Hepatic stellate cell (primary cell): ENCODE measurements at regions not wholly inside any gene's neighbourhood (a gene's known extent, or its start where the extent isn't known, plus 50 kb on each side); places are given as distances from the start of the nearest gene placed in this dataset.

Experiments
- DNase-seq: peaks from one replicate; pipeline ENCODE4 v3.0.0; 2011; ENCODE audit warnings: low spot score

DNA sequence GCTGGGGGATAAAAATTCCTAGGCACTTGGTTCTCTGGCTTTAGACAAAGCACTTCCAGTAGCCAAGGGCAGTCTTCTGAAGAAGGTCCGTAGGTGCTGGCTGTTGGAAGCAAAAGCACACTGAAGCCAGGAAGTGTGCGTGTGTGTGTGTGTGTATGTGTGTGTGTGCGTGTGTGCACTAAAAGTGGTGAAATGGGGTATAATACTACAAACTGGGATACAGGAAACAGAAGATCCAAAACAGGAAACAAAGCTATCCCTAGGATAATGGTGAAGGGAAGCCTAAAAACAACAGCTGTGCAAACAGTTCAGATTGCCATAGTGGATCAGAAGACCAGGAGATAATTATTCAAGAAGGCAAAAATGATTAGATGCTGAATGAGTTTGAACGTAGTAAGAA, 103.4 kb downstream of the IL20RB start:
- no peak for DNase-seq

GRCh38 chr3:137062250-137062649, 104.5 kb downstream of the IL20RB start:
- no peak for DNase-seq

GRCh38 chr3:137065381-137065780, 107.6 kb downstream of the IL20RB start:
- DNase-seq: no peak

- no peak for DNase-seq
These were observed 108.3 kb downstream of the IL20RB start for GRCh38 chr3:137066092-137066491.

DNA sequence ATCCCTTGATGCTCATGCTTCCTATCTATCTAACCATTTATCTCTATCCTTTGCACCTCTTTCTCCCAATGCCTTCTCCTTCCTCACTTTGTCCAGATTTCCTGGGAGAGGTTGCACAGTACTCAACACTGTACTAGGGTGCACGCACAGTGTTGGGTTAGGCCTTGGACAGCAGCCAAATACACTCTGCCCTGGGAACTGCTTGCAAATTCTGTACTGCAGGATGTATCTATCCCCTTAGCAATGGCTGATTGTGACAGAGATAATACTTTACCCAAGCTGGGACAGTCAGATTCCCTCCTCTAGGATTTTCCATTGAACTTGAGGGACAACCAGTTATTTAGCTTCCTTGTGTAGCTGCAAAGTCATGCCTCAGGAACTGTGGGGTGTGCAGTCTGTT, 113.3 kb downstream of the IL20RB start:
- DNase-seq: no peak

GRCh38 chr3:137075020-137075419, 117.2 kb downstream of the IL20RB start:
- DNase-seq: no peak

DNA sequence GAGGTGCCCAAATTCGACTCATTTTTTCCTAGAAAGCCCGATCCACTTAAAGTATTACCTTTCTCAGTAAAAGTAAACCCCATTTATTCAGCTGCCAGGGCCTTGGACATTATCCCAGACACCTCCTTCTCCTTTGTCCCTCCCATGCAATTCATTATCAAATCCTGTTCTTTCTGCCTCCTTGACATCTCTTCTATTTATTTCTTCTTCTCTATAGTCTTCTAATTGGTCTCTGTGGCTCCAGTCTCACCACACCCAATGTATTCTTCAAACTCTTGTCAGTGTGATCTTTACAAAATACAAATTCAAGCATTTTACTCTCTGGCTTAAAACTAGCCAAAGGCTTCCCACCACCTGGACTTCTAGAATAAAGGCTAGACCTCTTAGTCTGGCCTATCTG, 120.3 kb downstream of the IL20RB start:
- no peak for DNase-seq

DNA sequence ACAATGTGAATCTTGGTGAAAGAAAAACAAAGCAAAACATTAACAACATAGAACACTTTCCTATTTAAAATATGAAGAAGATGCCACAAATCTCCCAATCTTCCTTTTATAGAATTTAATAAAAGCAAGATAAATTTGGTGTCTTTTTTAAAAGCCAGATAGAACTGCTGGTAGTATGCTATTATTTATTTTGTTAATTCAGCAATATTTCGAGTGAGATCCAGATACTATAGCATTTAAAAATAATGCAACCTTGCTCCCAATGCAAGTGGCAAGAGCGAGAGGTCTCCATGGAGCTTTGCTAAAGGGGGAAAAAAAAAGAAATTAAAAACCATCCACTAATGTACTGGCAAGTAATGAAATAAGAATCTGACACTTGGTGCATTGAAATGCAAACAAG, 121.8 kb downstream of the IL20RB start:
- no peak for DNase-seq

- DNase-seq: no peak
These were observed 123.9 kb downstream of the IL20RB start for GRCh38 chr3:137081711-137082110.

DNA sequence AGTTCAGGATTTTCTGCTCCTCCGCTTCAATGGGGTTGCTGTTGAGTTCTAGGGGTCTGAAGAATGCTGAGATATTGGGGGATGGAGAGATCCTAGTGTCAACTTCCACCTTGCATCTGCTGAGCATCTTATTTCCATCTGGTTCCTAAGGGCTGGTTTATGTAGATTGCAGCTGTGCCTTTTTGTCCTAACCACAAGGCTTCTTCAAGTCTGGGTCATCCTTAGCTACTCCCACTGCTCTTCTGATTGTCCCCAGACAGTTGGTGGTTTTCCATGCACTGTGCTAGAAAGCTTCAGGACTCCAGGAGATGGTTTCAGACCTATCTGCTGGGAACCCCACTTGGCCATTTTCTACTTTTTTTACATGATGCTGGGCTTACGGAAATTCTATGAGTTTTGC, 125.0 kb downstream of the IL20RB start:
- DNase-seq: no peak

DNA sequence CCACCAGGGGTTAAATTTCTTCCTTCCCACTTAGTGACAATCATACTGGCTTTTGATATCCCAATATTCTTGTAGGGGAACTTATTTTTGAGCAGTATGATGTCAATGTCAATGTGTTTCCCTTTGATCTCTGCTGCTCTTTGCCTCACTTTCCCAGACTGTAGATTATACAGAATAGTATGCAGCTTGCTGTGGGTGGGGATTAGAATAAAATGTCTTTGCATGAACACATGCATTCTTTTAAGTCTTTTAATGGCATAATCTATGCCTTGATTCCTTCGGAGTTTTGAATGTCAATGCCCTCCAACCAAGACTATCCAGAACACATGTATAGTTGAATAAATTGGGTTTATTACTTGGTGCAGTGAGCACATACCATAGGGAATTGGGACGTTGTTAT, 125.5 kb downstream of the IL20RB start:
- no peak for DNase-seq

GRCh38 chr3:137084586-137084985, 126.8 kb downstream of the IL20RB start:
- DNase-seq: no peak

- no peak for DNase-seq
These were observed 139.6 kb downstream of the IL20RB start for GRCh38 chr3:137097386-137097785.

GRCh38 chr3:137097852-137098251, 140.1 kb downstream of the IL20RB start:
- no peak for DNase-seq

DNA sequence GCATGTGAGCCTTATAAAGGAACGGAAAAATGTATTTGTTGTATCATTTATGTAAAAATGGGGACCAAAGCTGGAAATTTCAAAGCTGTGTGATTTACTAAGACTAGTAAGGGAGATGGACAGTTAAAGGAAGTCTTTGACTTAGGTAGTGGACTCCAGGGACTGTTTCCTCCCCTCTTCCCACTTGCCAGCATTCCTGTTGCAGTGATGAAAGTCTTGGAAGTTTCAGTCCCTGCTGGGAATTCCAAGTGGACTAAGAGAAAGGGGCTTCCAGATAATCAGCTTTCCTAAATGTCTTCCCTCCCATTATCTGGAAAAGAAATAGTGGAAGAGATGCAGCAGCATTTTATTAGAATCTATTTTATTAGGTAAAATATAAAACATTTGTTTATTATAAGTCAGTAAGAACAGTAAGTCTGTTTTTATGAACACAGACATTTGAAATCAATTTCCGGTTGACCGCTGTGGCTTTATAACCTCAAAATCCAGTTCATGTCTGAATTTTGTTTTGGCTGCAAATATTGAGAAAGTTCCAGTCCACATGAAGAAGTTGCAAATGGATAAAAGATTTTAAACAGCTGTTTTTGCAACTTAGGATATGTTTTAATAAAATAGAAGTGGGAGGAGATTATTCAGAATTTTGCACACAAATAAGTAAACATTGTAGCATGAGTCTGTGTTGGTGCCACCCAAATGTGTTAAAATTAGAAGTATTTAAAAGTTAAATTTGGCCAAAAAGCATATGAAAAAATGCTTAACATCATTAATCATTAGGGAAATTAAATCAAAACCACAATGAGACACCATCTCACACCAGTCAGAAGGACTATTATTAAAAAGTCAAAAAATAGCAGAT, 141.8 kb downstream of the IL20RB start:
- no peak for DNase-seq

DNA sequence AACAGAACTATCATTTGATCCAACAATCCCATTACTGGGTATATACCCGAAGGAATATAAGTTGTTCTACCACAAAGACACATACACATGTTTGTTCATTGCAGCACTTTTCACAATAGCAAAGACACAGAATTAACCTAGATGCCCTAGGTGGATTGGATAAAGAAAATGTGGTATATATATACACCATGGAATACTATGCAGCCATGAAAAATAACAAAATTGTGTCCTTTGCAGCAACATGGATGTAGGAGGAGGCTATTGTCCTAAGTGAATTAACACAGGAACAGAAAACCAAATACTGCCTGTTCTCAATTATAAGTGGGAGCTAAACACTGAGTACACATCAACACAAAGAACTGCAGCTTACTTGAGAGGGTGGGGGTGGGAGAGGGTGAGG, 142.5 kb downstream of the IL20RB start:
- no peak for DNase-seq

- no peak for DNase-seq
These were observed 146.0 kb downstream of the IL20RB start for GRCh38 chr3:137103739-137104138.

DNA sequence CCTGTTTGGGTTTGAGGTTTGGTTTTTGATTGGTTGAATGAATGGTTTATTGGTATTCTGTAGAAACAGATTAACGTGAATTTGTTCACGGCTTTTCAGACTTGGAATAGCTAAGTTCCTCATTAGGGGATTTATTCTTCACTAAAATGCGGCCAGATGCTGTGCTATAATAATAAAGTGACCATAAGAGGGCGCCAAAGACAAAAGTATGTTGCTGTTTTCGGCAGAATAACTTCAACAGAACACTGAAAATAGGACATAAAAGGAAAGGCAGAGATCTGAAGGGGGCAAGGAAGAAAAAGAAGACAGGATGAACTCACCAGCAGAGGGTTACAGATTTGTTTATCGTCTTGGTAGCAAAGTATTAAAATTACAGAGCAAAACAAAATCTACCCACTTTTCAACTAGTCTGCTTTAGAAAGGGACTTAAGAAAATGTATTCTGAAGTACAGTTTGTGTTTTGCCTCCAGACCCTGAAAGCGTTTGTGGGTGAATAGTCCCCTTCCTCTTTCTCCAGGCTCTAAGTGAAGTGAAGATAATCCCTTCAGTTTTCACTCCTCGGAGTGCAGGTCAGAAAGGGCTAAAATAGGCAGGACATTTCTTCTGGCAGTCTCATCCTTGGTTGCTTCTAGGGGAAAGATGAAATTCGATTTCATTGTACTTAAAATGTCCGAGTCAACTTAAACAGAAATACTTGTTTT, 147.6 kb downstream of the IL20RB start:
- DNase-seq: peak; percentile 10

GRCh38 chr3:137106612-137107240, 148.9 kb downstream of the IL20RB start:
- no peak for DNase-seq

- no peak for DNase-seq
These were observed 151.1 kb downstream of the IL20RB start for GRCh38 chr3:137108699-137109440.

- DNase-seq: peak; percentile 21
These were observed 152.7 kb downstream of the IL20RB start for GRCh38 chr3:137110392-137110996.

DNA sequence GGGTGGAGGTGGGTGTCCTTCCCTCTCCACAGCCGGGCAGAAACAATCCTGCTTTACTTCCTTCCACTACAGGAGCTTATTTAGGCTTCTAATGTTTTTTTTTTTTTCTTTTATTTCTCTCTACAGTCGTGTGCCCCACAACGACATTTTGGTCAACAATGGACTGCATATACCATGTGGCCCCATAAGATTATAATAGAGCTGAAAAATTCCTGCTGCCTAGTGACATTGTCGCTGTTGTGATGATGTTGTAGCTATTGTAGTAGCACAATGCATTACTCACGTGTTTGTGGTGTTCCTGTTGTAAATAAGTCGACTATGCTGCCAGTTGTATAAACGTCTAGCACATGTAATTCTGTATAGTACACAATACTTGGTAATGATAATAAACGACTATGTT, 153.7 kb downstream of the IL20RB start:
- no peak for DNase-seq
